Stimulated activated CD4-positive, alpha-beta T cell treated with anti-CD3 and anti-CD28 coated beads, Interleukin-15, amount 100 ng/mL, for 24 hours (primary cell): ENCODE measurements at regions not wholly inside any gene's neighbourhood (a gene's known extent, or its start where the extent isn't known, plus 50 kb on each side); places are given as distances from the start of the nearest gene placed in this dataset.

Experiments used
- DNase-seq: peaks from one replicate; pipeline ENCODE4 v3.0.0-alpha.2; 2020

DNA sequence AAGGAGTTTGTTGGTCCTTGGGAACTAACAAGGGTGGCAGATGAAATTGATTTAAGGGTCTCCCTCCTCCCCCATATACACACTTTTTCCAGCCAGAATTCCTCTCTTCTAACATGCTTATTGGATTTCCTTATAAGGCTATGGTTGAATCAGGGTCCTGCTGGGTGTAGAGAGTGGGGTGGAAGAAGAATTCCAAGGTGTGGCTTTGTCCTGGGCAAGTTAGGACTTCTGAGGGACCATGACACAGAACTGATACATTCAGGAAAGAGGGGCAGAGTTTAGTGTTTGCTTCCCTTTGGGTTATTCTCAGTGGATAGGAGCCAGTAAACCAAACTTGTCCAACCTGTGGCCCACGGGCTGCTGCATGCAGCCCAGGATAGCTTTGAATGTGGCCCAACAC is 116.5 kb downstream of the SNX18 start:
- no peak for DNase-seq

DNA sequence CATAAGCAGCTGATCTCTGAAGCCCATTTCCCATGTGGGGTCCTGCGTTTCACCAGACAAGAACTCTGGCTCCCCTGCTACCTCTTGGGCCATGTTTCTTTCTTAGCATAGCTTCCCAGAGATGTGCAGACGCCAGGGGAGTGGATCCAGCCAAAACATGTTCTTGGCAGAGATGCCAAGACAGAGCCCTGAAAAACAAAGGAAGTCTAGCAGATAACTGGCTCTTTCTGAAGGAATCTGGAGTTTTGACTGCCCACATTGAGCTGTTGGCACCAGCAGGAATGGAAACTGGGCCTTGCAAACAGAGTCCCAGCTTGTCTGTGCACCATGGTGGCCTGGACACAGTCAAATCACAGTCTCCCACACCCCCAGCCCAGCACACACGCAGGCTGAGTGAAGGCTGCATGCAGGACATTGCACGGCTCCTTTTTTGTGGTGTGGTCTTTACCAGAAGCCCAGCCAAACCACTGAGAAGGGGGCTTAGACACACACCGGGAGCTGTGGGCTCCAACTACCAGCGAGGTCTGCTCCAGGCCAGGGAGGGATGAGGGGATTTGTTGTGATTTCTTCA is 114.7 kb downstream of the SNX18 start:
- DNase-seq, result no peak

DNA sequence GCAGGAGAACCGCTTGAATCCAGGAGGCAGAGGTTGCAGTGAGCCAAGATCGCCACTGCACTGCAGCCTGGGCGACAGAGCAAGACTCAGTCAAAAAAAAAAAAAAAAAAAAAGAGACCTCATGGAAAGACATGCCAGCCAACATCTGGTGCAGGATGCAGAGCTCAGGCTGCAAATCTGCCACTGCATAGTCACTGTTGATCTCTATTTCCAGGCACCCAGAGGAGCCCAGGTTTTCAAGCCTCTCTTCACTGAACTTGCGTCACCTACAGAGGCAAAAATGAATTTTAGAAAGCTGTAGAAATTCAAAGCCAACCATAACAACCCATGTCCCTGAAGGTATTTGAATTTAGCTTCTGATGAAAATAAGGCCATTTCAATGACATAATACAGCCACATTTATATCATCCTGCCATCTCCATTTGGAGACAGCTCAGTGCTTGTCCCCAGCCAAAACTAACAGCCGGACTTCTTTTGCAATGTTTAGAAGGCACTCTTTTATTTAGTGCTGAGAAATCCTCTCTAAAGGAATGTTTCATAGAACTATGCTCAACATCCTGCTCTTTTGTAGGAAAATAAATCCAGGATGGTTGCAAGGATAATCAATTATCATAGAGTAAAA is 113.3 kb downstream of the SNX18 start:
- no peak for DNase-seq

DNA sequence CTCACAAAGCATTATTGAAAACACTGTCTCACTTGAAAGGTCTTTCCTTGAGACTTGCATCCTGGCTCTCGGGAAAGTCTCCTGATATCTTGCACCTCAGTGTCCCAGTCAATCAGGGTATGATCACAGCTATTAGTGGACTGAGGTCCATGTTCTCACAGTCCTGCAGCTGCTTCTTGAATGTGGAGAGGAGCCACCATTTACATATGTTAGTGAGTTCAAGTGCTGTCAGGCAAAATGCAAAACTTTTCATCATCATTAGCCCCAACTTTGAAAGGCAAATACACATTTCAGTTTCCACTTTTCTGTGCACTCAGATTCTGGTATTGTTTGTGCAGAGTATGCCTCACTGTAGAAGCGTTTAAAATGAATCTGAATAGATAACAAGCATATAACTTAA is 111.6 kb downstream of the SNX18 start:
- no peak for DNase-seq

DNA sequence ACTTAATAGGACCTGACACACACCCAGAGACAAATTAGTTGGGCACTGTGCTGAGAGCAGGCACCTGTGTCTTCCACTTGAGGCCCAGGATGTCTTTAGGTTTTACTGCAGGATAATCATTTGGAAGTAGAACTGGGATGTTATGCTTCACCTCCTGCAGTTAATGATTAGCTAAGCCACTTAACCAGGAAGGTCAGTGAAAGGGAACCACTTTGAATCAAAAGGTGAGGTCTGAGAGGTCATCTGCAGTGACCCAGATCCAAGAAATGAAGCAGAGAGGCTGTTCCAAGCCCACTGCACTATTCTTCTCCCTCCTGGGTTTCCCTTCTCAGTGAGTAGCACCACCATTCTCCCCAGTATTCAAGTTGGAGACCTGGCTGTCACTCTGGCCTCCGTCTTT is 110.5 kb downstream of the SNX18 start:
- DNase-seq, result no peak

DNA sequence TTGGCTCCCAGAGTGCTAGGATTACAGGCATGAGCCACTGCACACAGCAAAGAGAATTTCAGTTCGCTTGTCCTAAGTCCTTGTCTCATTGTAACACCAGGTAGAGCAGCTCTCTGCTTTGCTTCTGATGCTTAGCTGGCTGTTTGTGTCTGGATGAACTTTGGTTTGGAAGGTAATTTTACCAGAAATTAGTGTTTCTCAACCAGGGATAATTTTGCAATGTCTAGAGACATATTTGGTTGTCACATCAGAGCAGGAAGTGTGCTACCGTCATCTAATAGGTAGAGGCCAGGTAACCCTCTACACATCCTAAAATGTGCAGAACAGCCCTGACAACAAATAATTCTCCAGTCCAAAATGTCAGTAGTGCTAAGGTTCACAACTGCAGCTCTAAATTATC is 108.8 kb downstream of the SNX18 start:
- DNase-seq, result no peak

DNA sequence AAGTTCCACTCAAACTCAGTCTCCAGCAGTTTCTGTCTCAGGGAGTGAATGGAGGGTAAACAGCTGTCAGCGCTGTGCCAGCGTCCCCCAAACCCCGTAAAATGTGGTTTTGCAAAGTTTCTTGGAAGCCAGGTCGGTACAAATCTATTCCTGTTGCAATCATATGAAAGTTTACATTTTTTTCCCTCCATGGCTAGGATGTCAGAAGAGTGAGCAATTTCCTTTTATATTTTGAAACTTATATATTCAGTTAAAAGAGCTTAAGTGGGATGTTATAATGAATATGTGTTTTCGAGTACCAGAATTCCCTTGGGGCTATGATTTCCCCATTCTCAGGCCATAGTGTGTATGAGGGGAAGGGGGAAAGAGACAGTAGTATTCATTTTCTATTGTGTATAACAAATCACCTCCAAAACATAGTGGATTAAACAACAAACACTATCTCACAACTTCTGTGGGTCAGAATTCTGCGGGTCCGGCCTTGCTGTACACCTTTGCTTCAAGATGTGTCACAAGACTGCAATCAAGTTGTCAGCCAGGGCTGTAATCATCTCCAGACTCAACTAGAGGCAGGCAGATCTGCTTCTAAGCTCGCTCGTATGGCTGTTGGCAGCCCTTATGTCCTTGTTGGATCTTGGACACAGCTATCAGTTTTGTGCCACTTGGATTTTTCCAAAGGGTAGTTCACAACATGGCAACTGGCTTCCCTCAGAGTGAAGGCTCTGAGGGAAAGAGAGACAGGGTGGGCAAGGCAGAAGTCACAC is 107.4 kb downstream of the SNX18 start:
- no peak for DNase-seq

DNA sequence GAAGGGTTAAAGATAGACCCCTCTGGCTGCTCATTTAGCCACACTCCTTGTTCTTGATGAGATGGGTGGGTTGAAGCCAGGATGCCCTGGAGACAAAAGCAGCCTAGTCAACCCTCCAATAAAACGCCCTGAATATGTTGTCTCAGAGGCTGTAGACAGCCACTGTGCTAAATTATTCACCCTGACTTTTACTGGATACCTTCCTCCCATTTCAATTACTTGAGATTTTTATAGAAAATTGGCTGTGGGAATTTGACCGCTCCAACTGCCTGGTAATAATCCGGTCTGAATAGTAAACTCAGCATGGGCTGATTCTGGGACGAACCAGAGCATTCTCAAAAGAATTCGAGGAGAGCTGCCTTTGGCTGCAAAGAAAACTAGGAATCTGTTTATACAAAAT is 104.2 kb downstream of the SNX18 start:
- no peak for DNase-seq

DNA sequence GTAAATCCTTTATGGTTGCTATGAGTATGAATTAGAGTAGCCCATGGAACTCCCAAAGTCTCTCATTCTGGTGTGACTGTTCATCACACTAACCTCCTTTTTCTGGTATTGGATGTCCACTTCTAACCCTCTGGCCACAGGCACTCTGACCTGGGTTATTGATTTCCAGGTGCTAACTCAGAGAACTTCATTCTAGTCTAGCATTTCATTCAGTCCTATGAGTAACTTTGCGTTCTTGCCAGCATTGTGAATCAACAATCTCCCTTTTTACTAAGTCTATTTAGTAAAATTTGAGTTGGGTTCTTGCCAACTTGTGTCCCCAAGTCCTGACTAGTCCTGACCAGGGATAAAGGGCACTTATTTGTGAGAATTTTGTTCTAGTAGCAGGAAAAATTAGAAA is 103.5 kb downstream of the SNX18 start:
- no peak for DNase-seq

DNA sequence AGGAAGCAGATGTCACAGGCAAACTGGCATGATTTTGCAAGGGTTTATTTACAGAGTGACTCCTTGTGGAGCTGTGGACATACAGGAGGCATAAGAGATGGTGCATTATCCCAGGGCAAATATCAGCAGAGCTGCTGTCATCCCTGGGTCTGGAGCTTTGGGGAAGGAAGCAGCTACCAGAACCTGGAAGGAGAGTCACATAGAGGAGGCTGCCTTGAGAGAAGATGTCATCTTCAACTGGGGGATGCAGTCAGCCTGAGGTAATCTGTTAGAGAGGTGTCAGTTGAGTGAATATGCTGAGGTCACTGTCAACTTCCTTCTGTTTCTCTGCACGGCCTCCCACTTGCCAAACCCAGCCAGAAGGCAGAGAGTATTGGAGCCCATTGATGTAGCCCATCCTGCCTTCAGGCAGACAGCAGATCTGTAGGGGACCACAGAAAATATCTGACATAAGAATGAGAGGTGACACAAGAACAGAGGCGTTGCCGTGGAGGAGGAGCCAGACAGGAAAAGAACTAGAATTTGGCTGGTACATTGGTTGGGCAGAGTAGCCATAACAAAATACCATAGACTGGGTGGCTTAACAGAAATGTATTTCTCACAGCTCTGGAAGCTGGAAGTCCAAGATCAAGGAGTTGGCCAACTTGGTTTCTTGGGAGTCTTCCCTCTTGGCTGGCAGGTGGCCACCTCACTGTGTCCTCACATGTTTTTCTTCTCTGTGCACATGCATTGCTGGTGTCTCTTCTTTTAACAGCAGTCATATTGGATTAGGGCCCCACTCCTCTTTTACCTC is 102.8 kb downstream of the SNX18 start:
- no peak for DNase-seq

DNA sequence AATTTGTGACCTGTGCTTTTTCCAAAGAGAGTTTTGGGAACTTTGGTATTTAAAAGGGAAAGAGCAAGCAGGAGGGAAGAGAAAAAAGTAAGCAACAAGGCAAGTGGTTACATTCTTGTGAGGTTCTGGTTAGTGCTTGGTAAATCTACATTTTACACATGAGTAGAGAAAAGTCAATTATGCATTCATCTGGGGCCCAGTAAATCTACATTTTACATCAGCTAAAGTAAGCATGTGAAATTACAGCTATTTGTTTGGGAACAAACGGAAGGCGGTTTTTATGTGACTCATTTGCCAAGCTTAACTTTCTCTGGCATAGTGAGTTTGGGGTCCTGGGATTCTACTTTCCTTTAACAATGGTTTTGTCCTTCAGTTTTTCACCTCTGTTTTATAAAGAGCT is 102.2 kb downstream of the SNX18 start:
- no peak for DNase-seq

DNA sequence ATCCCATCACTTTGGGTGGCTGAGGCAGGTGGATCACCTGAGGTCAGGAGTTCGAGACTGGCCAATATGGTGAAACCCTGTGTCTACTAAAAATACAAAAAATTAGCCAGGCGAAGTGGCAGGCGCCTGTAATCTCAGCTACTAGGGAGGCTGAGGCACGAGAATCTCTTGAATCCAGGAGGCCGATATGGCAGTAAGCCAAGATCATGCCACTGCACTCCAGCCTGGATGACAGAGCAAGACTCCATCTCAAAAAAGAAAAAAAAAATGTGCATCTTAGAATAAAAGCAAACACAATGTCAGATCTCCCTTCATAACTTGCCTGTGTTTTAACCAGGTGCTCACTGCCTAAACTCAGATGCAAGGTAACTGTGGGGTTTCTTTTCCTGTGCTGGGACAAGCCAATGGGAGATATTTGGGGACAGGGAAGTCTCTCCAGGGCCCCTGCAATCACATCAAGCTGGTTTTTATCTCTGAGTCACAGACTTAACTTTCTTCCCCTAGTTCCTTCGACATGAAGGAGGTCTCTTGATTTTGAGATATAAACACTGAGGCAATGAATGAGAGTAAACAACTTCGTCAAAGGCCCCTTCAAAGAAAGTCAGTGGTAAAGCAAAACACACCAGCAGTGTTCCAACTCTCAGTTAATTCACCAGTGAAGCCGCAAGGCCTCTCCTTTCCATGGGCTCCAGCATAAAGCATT is 99.1 kb downstream of the SNX18 start:
- DNase-seq, result no peak

DNA sequence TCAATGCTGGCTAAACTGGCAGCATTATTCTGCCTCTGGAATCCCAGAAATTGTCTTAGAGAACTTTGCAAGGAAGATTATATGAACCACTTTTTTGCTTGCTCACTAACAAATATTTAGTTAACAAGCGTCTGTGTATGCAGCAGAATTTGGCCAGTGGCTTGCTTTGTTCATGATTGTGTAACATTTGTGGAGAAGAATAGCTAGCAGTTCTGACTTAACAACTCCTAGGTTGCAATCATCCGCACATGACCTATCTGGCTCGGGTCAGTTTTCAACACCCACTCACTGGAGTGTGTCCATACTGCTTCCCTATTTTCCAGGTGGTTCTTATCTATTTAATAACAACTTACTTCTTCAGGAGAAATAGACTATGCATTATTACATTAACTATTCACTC is 98.5 kb downstream of the SNX18 start:
- DNase-seq, result no peak

DNA sequence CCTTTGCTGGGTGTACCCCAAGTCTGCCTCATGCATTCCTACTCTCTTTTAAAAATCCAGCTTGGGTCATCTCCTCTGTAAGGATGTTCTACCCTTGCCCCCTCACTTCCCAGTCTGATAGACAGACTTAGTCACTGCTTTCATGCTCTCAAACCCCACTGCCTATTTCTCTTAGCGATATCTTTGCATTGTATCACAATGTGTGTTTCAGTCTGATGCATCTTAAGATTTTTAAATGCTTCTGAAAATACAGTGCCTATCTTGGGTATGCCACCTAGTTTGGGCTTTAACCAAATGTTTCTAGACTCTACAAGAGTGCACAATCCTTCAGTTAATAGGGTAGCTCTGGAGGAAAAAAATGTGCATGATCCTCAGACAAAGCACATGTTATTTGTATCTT is 97.8 kb downstream of the SNX18 start:
- DNase-seq, result no peak

DNA sequence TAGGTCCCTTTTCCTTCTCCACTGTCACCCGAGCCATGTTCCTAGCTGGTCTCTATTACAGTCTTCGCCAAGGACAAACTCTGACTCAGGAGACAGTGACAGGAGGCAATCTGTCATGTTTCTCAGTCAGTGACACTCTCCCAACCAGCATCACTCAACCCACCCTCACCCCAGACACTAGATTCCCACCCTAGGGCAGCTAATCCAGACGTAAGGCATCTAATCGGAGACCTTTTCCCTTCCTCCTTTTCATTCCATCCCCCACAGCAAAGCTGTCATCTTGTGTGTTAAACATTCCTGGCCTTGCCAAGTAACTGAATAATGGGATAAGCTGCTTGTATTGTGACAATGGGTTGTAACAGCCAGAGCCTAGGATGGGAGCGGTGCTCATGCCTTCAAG is 95.2 kb downstream of the SNX18 start:
- no peak for DNase-seq

DNA sequence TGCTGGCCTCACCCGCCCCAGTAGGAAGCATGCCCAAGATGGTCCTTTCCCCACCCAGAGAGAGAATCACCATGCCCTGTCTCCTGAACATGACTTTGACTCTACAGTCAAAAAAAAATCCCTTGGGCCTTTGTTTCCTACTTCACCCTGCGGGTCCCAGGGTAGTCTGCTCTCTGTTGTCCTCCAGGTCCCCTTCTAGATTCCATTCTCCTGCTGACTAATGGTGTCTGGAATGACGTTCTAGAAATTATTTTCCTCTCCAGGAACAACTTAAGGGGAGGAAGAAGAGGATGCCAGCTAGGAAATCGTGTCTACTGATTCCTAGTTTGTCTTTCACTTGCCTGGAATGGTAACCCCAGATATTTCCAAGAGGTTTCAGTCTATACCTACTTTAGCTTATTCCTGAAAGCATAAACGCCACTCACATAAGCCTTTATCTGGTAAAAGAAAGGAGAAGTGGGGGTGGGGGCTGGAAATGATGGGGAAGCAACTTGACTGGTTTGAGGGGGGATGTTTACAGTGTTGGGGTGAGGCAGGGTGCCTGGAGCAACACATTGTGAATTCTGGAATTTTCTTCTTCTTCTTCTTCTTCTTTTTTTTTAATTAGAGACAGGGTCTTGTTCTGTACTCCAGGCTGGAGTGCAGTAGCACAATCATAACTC is 93.9 kb downstream of the SNX18 start:
- DNase-seq, result no peak

DNA sequence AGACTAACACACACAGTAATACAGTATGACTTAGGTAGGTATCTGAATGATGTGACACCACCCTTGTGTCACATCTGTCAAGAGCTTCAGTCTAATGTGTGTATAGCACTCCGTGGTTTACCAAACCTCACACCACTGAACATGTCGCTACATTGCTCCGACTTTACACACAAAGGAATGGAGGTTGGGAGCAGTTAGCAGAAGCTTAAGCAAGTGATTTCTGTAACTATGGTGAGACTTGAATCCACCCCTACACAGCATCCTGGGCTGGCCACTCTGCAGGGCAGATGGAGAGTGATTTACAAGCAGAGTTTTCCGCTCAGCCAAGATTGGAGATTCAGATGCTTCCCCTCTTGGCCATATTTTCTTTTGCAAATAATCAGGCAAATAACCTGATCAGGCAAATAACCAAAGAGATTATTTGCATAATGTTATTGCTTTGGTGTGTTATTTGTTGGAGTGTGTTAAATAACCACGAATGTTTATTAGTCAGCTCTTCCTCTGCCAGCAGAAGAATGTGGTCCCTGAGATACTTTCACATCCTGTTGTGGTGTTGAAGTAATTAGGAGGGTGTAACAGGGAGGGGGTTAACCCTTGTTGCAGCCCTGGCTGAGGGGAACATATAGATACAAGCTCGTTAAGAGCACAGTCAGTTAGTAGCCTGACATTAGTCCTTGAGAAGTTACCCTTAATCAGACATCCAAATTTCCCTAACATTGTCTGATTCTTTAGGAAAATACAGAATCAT is 92.8 kb downstream of the SNX18 start:
- DNase-seq, result peak; percentile 6

DNA sequence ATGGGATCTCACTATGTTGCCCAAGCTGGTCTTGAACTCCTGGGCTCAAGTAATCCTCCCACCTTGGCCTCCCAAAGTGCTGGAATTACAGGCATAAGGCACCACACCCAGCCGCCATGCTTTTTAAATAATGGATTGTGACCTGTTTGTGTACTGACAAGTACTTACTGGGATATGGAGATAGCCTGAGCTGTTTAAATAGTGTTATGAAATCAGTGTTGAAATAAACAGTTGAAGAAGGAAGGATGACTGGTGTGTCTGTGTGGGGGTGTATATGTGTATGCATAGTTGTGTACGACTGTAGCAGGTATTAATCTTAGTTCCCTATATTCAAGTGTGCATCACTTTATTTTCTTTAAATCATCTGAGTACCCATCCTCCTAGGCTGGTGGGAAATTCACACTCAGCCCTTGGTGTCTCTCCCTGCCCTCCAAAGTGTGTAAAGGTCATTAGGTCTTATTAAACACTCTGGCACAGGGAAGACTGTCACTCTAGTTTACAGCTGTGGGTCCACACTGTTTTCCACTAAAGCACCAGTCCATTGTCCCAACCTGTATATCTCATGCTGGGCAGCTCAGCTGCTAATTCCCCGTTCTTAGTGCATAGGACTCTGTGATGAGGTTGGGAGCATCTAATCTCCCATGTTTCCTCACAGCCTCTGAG is 91.0 kb downstream of the SNX18 start:
- no peak for DNase-seq

DNA sequence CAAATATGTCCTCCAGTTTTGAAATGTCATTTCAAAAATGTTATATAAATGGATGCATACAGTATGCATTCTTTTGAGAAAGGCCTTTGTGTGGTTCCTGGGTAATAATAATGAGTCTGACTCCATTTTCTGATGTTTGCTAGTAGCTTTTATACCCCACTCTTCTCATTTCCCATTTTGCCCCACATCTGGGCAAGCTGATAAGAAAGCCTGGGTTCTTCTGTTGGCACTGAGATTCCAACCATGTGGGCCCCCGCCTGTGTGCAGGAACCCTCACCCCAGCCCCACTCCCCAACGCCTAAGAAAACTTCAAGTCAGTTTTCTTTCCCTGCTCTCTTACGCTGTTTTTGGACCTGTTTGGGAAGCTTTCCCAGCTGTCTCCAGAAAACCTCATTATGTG is 89.4 kb downstream of the SNX18 start:
- no peak for DNase-seq

DNA sequence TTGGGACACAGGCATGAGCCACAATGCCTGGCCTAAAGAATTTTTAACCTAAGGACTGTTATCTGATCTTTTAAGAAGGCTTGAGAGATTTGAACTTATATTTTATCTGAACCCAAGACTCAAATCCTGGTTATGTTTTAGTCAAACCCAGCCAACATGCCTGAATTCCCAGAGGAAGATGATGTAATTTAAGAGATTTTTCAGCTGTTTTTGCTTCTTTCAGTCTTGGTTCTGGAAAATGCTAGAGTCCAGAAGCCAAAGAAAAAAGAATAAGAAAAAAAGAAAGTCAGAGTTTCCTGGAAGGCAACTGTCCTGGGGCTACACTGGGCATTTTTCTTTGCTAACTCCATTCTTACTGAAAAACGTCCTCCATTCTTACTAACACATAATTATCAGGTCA is 85.8 kb downstream of the SNX18 start:
- no peak for DNase-seq

DNA sequence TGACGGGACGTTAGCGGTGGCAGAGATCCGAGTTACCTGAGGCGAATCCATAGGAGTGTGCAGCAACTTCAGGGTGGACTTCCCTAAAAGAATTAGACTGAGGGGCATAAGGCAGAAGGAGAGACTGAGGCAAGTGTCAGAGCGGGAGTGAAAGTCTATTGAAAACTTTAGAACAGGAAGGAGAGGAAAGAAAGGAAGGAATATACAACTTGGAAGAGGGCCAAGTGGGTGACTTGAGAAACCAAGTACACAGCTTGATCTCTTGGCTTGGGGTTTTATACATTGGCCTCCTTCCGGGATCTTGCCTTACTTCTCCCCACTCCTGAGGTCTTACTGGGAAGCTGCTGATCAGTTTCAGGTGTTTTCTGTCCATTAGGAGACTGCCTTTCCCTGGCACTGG is 84.9 kb downstream of the SNX18 start:
- no peak for DNase-seq
